SK-N-MC (cell line): ENCODE measurements at regions not wholly inside any gene's neighbourhood (a gene's known extent, or its start where the extent isn't known, plus 50 kb on each side); places are given as distances from the start of the nearest gene placed in this dataset.

Source experiments
- DNase-seq: peaks from one replicate; pipeline ENCODE4 v3.0.0-alpha.2; 2011; ENCODE audit warnings: low read depth, low spot score
- H3K27ac ChIP-seq: fragments of 200-600 bp; sonication (generic); 2 replicates; pipeline ENCODE4 v1.5.1; 2016; ENCODE audit warnings: mixed run types
- H3K36me3 ChIP-seq: fragments of 200-600 bp; sonication (generic); 2 replicates; pipeline ENCODE4 v1.6.1; 2017; ENCODE audit warnings: antibody characterized with exemption, low read length, mixed read lengths; ENCODE audit not compliant: insufficient read depth
- H3K4me3 ChIP-seq: fragments of 200-600 bp; sonication (generic); 2 replicates; pipeline ENCODE4 v1.5.1; 2016
- H3K9ac ChIP-seq: fragments of 200-600 bp; sonication (generic); 2 replicates; pipeline ENCODE4 v1.8.0; 2017; ENCODE audit warnings: mixed run types, mixed read lengths; ENCODE audit not compliant: insufficient read length
- H3K9me3 ChIP-seq: fragments of 200-600 bp; sonication (generic); 2 replicates; pipeline ENCODE4 v1.6.1; 2017; ENCODE audit warnings: low read depth, mild to moderate bottlenecking, antibody characterized with exemption, low read length, moderate library complexity, mixed read lengths
- EZH2 ChIP-seq: fragments of 200-600 bp; sonication (generic); IDR thresholded peaks from one replicate; pipeline ENCODE4 v1.6.1; 2017; ENCODE audit warnings: antibody characterized with exemption
- FOXP2 ChIP-seq: optimal IDR thresholded peaks from 2 replicates; pipeline ENCODE3; 2011; ENCODE audit warnings: mild to moderate bottlenecking, moderate library complexity; ENCODE audit not compliant: insufficient read depth; ENCODE audit errors: extremely low read length, control extremely low read depth
- POLR2AphosphoS5 ChIP-seq: IDR thresholded peaks from 2 replicates; pipeline ENCODE4 v1.6.1; 2012; ENCODE audit warnings: mild to moderate bottlenecking, low read depth, low read length, borderline replicate concordance

GRCh38 chr14:76953311-76953945 lies 75.1 kb downstream of the IRF2BPL start:
- Histone ChIP-seq H3K9ac (peak overlapping the region; percentile 26), H3K4me3 (no peak overlapping the region), H3K27ac (0 out of 2 replicates have a peak overlapping the region, but pooled peaks have one; percentile 11), H3K36me3 (no peaks in the 10 kb centered on the region), H3K9me3 (no peaks in the 10 kb centered on the region)
- TF ChIP-seq POLR2AphosphoS5 (no peak), EZH2 (no peak), FOXP2 (no peak)
- no peak for DNase-seq

DNA sequence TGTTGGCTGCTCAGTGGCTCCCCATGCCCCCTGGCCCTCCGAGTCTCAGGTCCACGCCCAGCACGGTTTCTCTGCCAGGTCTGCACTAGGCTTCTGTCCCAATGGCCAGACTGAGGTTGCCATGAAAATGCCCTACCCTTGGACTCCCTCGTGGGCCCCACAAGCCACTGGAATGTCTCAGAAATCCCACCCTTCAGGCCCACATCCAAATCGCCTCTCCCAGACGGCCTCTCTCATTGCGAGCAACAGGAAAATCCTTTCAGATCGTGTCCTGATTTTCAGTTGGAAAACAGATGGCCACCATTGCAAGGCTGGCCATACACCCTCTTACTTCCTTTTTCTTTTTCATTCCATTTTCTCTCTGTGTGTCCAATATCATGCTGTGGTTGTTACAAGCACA lies 77.3 kb downstream of the IRF2BPL start:
- DNase-seq, result no peak
- H3K4me3 ChIP-seq, result no peak overlapping the region
- H3K9ac ChIP-seq, result no peak overlapping the region
- H3K27ac ChIP-seq, result 0 out of 2 replicates have a peak overlapping the region, but pooled peaks have one; percentile 73
- TF ChIP-seq EZH2 (no peak), FOXP2 (no peak), POLR2AphosphoS5 (no peak)
- no peaks in the 10 kb centered on the region for H3K36me3 ChIP-seq
- no peaks in the 10 kb centered on the region for H3K9me3 ChIP-seq

DNA sequence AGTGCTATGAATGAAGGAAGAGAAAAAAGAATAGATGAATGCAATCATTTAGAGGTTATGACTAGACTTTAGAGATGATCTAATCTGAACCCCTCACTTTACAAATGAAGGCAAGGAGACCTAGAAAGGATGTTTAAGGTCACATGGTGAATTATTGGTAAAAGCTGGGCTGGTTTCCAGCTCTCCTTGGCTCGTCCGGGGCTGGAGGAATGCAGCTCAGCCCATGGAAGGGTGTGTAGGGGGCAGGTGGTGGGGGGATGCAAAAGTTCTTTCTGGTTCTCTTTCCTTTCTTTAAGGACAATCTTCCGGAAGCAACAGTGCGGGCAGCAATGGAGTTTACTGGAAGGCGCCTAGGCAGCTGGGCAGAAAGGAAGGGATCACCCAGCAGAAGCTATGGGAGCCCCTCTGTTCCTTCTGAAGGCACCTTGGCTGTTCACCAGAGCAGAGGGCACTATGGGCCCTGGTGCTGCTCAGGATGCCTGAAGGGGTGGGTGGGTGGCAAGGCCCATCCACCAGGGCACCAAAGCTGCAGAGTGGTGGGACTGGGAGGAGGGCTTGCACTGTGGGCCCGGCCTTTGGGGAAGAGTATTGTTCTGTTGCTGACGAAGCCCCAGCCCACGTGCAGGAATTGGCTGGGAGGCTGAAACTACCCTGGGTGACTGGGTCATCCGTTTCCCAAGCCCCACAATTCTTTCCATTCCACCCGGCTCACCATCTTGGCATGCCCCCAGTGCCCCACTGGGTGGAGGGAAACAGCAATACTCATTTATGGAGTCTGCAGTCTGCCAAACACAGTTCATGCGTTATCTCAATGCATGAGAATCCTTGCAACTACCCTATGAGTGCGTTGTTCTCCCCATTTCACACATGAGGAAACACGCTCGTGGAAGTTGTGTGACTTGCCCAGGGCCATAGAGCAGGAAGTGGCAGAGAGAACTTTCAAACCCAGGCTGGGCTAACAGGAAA lies 78.2 kb downstream of the IRF2BPL start:
- Histone ChIP-seq H3K36me3 (no peaks in the 10 kb centered on the region), H3K4me3 (no peak overlapping the region), H3K9me3 (no peaks in the 10 kb centered on the region), H3K9ac (no peak overlapping the region), H3K27ac (peak overlapping the region; percentile 73)
- TF ChIP-seq EZH2, result no peak
- TF ChIP-seq POLR2AphosphoS5, result no peak
- TF ChIP-seq FOXP2, result no peak
- DNase-seq, result no peak

DNA sequence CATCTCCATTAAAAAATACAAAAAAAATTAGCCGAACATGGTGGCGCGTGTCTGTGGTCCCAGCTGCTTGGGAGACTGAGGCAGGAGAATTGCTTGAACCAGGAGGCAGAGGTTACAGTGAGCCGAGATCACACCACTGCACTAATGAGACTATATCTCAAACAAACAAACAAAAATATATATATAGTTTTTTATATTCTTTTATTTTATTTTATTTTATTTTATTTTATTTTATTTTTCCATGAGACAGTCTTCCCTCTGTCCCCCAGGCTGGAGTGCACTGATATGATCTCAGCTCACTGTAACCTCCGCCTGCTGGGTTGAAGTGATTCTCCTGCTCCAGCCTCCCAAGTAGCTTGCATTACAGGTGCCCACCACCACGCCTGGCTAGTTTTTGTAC lies 79.5 kb downstream of the IRF2BPL start:
- Histone ChIP-seq H3K9ac (no peak overlapping the region), H3K36me3 (no peaks in the 10 kb centered on the region), H3K4me3 (no peak overlapping the region), H3K27ac (peak overlapping the region; percentile 85; the same call in 1 of the 2 replicates), H3K9me3 (no peaks in the 10 kb centered on the region)
- TF ChIP-seq POLR2AphosphoS5 (no peak), EZH2 (no peak), FOXP2 (no peak)
- no peak for DNase-seq

DNA sequence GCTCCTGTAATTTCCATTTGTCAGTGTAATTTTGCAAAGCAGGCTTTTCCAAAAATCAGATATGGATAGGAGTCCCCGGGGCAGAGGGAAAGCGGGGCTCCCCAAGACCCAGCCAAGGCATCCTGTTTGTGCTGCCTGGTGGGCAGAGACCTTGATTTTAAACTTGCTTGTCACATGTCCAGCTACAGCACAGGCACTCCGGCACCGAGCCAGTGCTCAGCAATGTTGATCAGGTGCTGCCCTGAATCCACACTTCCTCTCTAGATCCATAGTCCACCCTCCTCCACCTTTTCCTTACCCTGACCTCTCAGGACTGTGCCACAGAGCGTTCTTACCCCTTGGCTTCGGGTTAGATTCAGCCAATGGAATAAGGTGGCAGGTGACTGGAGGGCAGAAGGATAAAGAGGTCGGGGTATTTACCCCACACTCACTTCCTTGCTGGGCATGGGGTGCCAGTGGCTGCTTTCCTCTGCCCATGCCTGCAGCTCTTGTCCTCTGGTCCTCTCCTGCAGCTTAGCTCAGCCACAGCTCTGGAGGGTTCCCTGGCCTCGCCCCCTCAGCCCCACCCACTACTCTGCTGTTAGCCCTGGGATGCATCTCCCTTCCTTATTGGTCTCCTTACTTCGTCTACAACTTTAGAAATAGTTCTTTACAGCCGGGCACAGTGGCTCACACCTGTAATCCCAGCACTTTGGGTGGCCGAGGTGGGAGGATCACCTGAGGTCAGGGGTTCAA lies 80.1 kb downstream of the IRF2BPL start:
- peak overlapping the region; percentile 7 for H3K9ac ChIP-seq
- TF ChIP-seq POLR2AphosphoS5 (no peak), EZH2 (no peak), FOXP2 (no peak)
- no peak for DNase-seq

GRCh38 chr14:76947838-76948184 lies 80.7 kb downstream of the IRF2BPL start:
- H3K27ac ChIP-seq, result peak overlapping the region; percentile 85
- H3K4me3 ChIP-seq, result peak overlapping the region; percentile 71
- no peaks in the 10 kb centered on the region for H3K9me3 ChIP-seq

More for the DNA sequence above, 80.1 kb downstream of the IRF2BPL start:
- H3K27ac ChIP-seq, result peak overlapping the region; percentile 85
- no peaks in the 10 kb centered on the region for H3K36me3 ChIP-seq
- no peaks in the 10 kb centered on the region for H3K9me3 ChIP-seq
- H3K4me3 ChIP-seq, result peak overlapping the region; percentile 71

DNA sequence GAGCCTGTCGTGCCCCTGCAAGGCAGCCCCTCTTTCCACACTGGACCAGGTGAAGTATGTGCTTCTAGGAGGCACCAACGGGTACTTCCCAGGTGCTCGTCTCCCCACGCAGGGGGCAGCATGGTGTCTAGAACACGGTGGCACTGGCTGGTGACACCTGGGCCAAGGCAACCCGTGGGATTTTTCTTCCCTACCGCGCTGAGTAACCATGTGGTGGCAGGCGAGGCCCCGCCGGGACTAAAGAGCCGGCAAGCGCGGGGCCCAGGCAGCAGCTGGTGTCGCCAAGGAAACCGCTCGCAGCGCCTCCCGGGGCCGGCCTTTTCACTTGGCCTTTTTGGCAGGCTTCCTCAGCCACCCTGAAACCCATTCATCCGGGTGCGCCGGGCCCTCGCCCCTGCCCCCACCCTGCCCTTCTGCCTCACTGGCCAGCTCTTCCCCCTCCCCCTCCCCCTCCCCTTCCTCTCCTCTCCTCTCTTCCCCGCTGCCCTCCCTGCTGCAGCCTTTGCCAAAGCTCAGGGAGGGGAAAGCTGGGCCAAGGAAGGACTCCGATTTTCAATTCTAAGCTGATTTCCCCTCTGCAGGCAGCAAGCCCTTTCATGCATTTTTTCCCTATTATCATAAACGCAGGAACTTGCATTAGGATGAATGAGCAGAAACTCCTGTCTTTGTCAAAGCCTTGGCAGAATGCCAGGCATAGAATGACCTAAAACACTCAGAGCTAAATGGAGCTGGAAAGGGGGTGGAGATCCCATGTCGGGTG lies 81.2 kb downstream of the IRF2BPL start:
- TF ChIP-seq EZH2 (no peak), POLR2AphosphoS5 (no peak; the same call in 1 of the 2 replicates), FOXP2 (no peak)
- no peaks in the 10 kb centered on the region for H3K9me3 ChIP-seq
- H3K27ac ChIP-seq, result peak overlapping the region; percentile 85
- no peaks in the 10 kb centered on the region for H3K36me3 ChIP-seq
- no peak for DNase-seq
- peak overlapping the region; percentile 17 for H3K9ac ChIP-seq
- peak overlapping the region; percentile 71 for H3K4me3 ChIP-seq

More at GRCh38 chr14:76947838-76948184, 80.7 kb downstream of the IRF2BPL start:
- Histone ChIP-seq H3K36me3 (no peaks in the 10 kb centered on the region), H3K9ac (peak overlapping the region; percentile 7)
- DNase-seq, result no peak
- TF ChIP-seq FOXP2, result no peak
- TF ChIP-seq POLR2AphosphoS5, result no peak
- TF ChIP-seq EZH2, result no peak
